SU-DHL-6 (cell line): ENCODE measurements at regions not wholly inside any gene's neighbourhood (a gene's known extent, or its start where the extent isn't known, plus 50 kb on each side); places are given as distances from the start of the nearest gene placed in this dataset.
A peak's percentile ranks its signal among the peaks of the same experiment; 100 is the strongest.

Experiments
- H2AFZ ChIP-seq: fragments of 200-600 bp; sonication (generic); 2 replicates; pipeline ENCODE4 v1.6.1; 2014; ENCODE audit warnings: low read depth, mild to moderate bottlenecking, moderate library complexity, mixed read lengths, antibody characterized with exemption, low read length; ENCODE audit not compliant: severe bottlenecking
- H3F3A ChIP-seq: fragments of 200-600 bp; shearing (Covaris generic); 2 replicates; pipeline ENCODE4 v1.6.0; 2016; ENCODE audit warnings: antibody characterized with exemption, mild to moderate bottlenecking; ENCODE audit not compliant: insufficient read depth
- H3K27ac ChIP-seq: fragments of 200-600 bp; sonication (generic); 2 replicates; pipeline ENCODE4 v1.5.1; 2016; ENCODE audit warnings: low read depth, mild to moderate bottlenecking, low read length, moderate library complexity, mixed read lengths
- H3K27me3 ChIP-seq: fragments of 200-600 bp; sonication (generic), shearing (Covaris generic); 2 replicates; pipeline ENCODE4 v1.6.0; 2014; ENCODE audit warnings: mild to moderate bottlenecking, low read length
- H3K36me3 ChIP-seq: fragments of 200-600 bp; sonication (generic); 2 replicates; pipeline ENCODE4 v1.6.1; 2014; ENCODE audit warnings: mild to moderate bottlenecking, low read length, mixed read lengths
- H3K4me2 ChIP-seq: fragments of 300-600, 200-600 bp; shearing (Covaris generic), sonication (generic); 2 replicates; pipeline ENCODE4 v1.6.0; 2014; ENCODE audit warnings: low read length, low read depth, mild to moderate bottlenecking; ENCODE audit not compliant: poor library complexity, severe bottlenecking
- H3K4me3 ChIP-seq: fragments of 200-600 bp; sonication (generic); 2 replicates; pipeline ENCODE4 v1.5.1; 2014; ENCODE audit warnings: antibody characterized with exemption, low read length, mild to moderate bottlenecking, mixed read lengths; ENCODE audit not compliant: insufficient read depth, poor library complexity, severe bottlenecking
- H3K79me2 ChIP-seq: fragments of 200-600 bp; sonication (generic); 2 replicates; pipeline ENCODE4 v1.6.1; 2014; ENCODE audit warnings: mild to moderate bottlenecking, low read length, moderate library complexity; ENCODE audit not compliant: insufficient read depth
- H3K9ac ChIP-seq: fragments of 200-600 bp; sonication (generic); 2 replicates; pipeline ENCODE4 v1.7.0; 2014; ENCODE audit warnings: mild to moderate bottlenecking, low read length
- H3K9me2 ChIP-seq: fragments of 200-600 bp; sonication (generic); replicated peaks from 2 replicates; pipeline ENCODE4 v1.6.1; 2014; ENCODE audit warnings: low read length; ENCODE audit not compliant: insufficient read depth
- H3K9me3 ChIP-seq: fragments of 200-600 bp; sonication (generic); 2 replicates; pipeline ENCODE4 v1.6.1; 2014; ENCODE audit warnings: low read length, mixed read lengths; ENCODE audit not compliant: insufficient read depth
- H4K20me1 ChIP-seq: fragments of 200-600 bp; sonication (generic); 2 replicates; pipeline ENCODE4 v1.6.1; 2014; ENCODE audit warnings: low read depth, mild to moderate bottlenecking, antibody characterized with exemption, low read length, moderate library complexity, mixed read lengths
- CTCF ChIP-seq: fragments of 200-600 bp; sonication (generic); IDR thresholded peaks from one replicate; pipeline ENCODE4 v1.5.1; 2017; ENCODE audit warnings: antibody characterized with exemption, mild to moderate bottlenecking, low read length, moderate library complexity; ENCODE audit not compliant: insufficient read depth, poor library complexity, severe bottlenecking
- EZH2phosphoT487 ChIP-seq: fragments of 200-600 bp; sonication (generic), shearing (Covaris generic); conservative IDR thresholded peaks from 2 replicates; pipeline ENCODE4 v1.6.1; 2018; ENCODE audit warnings: mild to moderate bottlenecking, antibody characterized with exemption, low read length, moderate library complexity, mixed read lengths

- H3K79me2 ChIP-seq, result no peaks in the 10 kb centered on the region
- H3K4me2 ChIP-seq, result no peak overlapping the region
- no peak overlapping the region for H3K27ac ChIP-seq
- no peaks in the 10 kb centered on the region for H4K20me1 ChIP-seq
- no peaks in the 10 kb centered on the region for H3K36me3 ChIP-seq
- TF ChIP-seq CTCF, result no peak
- no peak for TF ChIP-seq EZH2phosphoT487
- H3K9me3 ChIP-seq, result no peaks in the 10 kb centered on the region
- H3K9me2 ChIP-seq, result no peaks in the 10 kb centered on the region
- H3K9ac ChIP-seq, result no peak overlapping the region
- no peaks in the 10 kb centered on the region for H3K27me3 ChIP-seq
- H2AFZ ChIP-seq, result peak overlapping the region; percentile 15
- H3F3A ChIP-seq, result no peaks in the 10 kb centered on the region
- H3K4me3 ChIP-seq, result no peak overlapping the region
Measured at GRCh38 chr4:31026256-31026655, 306.1 kb downstream of the PCDH7 start.

DNA sequence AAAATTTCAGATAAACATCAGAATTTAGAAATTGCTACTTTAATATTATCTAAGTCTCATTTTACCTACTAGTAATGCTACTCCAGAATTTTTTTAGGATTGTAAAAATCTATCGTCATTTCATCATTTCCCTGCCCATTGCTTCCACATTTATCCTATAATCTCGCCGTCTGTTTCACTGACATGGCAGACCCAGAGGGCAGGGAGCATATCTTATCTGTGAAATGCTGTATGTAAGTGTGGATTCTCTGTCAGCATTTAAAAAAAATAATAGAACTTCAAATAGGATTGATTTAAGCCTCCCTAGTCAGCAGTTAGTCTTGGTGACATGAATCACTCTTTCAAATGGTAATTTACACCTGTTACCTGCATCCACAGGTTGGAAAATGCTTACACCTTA, 314.4 kb downstream of the PCDH7 start:
- Histone ChIP-seq H3K27ac (no peak overlapping the region), H3F3A (no peaks in the 10 kb centered on the region), H3K27me3 (no peaks in the 10 kb centered on the region), H3K36me3 (no peaks in the 10 kb centered on the region), H3K4me2 (no peak overlapping the region), H3K79me2 (no peaks in the 10 kb centered on the region), H2AFZ (no peak overlapping the region), H3K9me3 (no peaks in the 10 kb centered on the region), H3K9me2 (no peaks in the 10 kb centered on the region), H3K4me3 (no peak overlapping the region), H4K20me1 (no peaks in the 10 kb centered on the region), H3K9ac (no peak overlapping the region)
- no peak for TF ChIP-seq EZH2phosphoT487
- TF ChIP-seq CTCF, result no peak

GRCh38 chr4:31035761-31036160, 315.6 kb downstream of the PCDH7 start:
- Histone ChIP-seq H4K20me1 (no peaks in the 10 kb centered on the region), H3K9ac (no peak overlapping the region), H3K4me2 (no peak overlapping the region), H3K27me3 (no peaks in the 10 kb centered on the region), H3K9me3 (no peaks in the 10 kb centered on the region), H3K79me2 (no peaks in the 10 kb centered on the region), H3K36me3 (no peaks in the 10 kb centered on the region), H3F3A (no peaks in the 10 kb centered on the region), H2AFZ (no peak overlapping the region), H3K9me2 (no peaks in the 10 kb centered on the region), H3K4me3 (no peak overlapping the region), H3K27ac (no peak overlapping the region)
- no peak for TF ChIP-seq EZH2phosphoT487
- TF ChIP-seq CTCF, result no peak
